ENCODE measurements at regions not wholly inside any gene's neighbourhood (a gene's known extent, or its start where the extent isn't known, plus 50 kb on each side); places are given as distances from the start of the nearest gene placed in this dataset.

DNA sequence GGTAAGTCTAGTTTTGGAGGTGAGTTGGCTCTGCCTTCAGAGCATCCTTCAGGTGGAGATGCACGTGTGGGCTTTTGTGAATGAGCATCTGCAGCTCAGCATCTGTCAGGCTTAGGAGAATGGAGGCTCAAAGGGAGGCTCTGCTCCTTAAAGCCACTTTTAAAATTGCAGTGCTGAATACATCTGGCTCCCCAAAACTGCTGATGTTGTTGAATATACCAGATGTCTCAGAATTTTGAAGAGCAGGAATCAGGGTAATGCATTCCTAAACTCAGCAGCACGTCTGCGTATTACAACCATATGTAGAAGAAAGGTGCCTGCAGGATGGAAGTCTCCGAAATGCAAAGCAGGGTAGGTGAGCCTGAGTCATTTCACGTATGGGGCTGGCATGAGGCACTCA lies 106.5 kb upstream of the EFEMP1 start:
- H3K36me3 Mint-ChIP-seq (ENCODE audit: low read depth) = no peaks in the 10 kb centered on the region
- peaks cover 7% of the 10 kb centered on the region for H3K27me3 Mint-ChIP-seq (ENCODE audit: low read depth)
- no peak overlapping the region for H3K27ac Mint-ChIP-seq (ENCODE audit: unreplicated experiment)
- no peak overlapping the region for H3K4me3 Mint-ChIP-seq
- no peaks in the 10 kb centered on the region for H3K4me1 Mint-ChIP-seq
- H3K9me3 Mint-ChIP-seq = no peaks in the 10 kb centered on the region
- TF ChIP-seq, protein P1, sequence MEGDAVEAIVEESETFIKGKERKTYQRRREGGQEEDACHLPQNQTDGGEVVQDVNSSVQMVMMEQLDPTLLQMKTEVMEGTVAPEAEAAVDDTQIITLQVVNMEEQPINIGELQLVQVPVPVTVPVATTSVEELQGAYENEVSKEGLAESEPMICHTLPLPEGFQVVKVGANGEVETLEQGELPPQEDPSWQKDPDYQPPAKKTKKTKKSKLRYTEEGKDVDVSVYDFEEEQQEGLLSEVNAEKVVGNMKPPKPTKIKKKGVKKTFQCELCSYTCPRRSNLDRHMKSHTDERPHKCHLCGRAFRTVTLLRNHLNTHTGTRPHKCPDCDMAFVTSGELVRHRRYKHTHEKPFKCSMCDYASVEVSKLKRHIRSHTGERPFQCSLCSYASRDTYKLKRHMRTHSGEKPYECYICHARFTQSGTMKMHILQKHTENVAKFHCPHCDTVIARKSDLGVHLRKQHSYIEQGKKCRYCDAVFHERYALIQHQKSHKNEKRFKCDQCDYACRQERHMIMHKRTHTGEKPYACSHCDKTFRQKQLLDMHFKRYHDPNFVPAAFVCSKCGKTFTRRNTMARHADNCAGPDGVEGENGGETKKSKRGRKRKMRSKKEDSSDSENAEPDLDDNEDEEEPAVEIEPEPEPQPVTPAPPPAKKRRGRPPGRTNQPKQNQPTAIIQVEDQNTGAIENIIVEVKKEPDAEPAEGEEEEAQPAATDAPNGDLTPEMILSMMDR (conservative IDR thresholded peaks at IDR 0.05) = no peak
- no peak for DNase-seq (ENCODE audit: low read depth, low spot score)

DNA sequence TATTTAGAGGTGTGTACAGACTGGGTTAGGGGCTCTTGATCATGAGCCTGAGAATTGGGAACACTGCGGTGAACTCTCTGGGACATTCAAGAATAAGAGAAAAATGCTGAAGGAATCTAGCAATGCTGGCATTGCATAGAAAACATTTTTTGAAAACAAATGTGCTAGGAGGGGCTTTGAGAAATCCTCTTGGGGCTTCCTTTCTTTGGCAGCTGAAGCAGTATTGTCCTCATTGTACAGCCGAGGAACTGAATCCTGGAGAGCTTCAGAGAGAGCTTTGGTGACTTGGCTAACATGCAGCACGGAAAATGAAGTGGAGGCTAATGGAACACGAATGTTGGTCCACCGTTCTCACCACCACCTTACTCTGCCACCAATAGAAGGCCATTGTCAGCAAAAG lies 107.3 kb upstream of the EFEMP1 start:
- TF ChIP-seq, protein P1 (conservative IDR thresholded peaks at IDR 0.05) = no peak
- Mint-ChIP-seq H3K4me3 (no peak overlapping the region), H3K36me3 (ENCODE audit: low read depth) (no peaks in the 10 kb centered on the region), H3K9me3 (no peaks in the 10 kb centered on the region), H3K4me1 (no peaks in the 10 kb centered on the region), H3K27me3 (ENCODE audit: low read depth) (peaks cover 7% of the 10 kb centered on the region), H3K27ac (ENCODE audit: unreplicated experiment) (no peak overlapping the region)
- no peak for DNase-seq (ENCODE audit: low read depth, low spot score)

DNA sequence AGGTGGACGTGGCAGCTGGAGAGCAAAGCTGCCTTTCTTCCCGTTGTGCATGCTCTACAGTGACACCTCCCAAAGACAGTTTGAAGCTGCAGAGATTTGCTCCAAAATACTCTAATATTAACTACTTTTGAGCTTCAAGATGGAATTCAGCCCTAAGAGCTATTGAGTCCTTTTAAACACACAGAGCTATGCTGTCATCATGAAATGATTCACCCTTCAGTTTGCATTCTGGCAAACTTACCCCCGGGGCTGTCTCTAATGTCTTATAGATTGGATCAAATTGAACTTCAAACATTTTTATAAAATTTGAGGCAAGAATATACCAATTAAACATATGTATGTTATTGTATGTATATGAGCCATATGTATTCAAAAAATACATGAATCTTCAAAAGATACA lies 110.7 kb upstream of the EFEMP1 start:
- TF ChIP-seq, protein P1 (conservative IDR thresholded peaks at IDR 0.05) = no peak
- H3K27me3 Mint-ChIP-seq (ENCODE audit: low read depth) = peaks cover 7% of the 10 kb centered on the region
- H3K9me3 Mint-ChIP-seq = no peaks in the 10 kb centered on the region
- H3K27ac Mint-ChIP-seq (ENCODE audit: unreplicated experiment) = no peak overlapping the region
- H3K4me1 Mint-ChIP-seq = no peaks in the 10 kb centered on the region
- H3K36me3 Mint-ChIP-seq (ENCODE audit: low read depth) = no peaks in the 10 kb centered on the region
- H3K4me3 Mint-ChIP-seq = no peak overlapping the region
- no peak for DNase-seq (ENCODE audit: low read depth, low spot score)

DNA sequence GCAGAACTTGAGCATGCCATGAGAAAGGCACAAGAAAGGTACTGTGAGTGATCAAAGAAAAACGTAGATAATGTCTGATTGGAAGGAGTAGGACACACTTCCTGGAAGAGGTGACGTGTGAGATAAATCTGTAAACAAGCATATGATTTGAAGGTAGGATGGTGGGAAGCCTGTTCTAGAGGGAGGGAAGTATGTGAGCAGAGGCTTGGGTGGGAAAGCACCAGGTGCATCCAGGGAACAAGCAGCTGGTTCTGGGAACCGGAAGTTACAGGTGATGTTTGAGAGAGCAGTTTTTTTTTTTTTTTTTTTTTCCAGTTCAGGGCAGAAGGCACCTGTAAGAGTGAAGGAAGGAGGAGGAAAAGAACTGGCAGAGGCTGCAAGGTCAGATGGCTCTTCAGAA lies 116.6 kb upstream of the EFEMP1 start:
- DNase-seq (ENCODE audit: low read depth, low spot score) = no peak
- H3K4me3 Mint-ChIP-seq = no peak overlapping the region
- no peaks in the 10 kb centered on the region for H3K36me3 Mint-ChIP-seq (ENCODE audit: low read depth)
- H3K9me3 Mint-ChIP-seq = no peaks in the 10 kb centered on the region
- no peak overlapping the region for H3K27ac Mint-ChIP-seq (ENCODE audit: unreplicated experiment)
- TF ChIP-seq, protein P1 (conservative IDR thresholded peaks at IDR 0.05) = no peak
- H3K27me3 Mint-ChIP-seq (ENCODE audit: low read depth) = peaks cover 2% of the 10 kb centered on the region
- peaks cover under 1% of the 10 kb centered on the region for H3K4me1 Mint-ChIP-seq

DNA sequence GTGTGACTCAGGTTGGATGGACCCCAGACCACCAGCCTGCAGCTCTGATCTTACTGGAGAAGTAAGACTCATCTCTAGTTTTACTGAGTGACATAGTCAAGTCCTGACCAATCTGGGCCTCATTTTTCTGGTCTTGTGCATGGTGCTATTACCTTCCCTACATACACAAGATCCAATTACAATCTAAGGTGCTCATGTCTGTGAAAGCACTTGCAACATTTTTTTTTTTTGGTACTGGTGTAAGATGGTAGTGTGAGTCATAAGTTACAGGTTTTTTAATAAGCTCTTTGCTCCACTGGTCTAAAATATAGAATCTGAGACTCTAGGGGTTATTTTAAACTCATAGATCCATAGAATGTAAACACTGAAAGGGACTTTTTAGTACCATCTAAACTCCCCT lies 117.3 kb upstream of the EFEMP1 start:
- TF ChIP-seq, protein P1 (conservative IDR thresholded peaks at IDR 0.05) = no peak
- DNase-seq (ENCODE audit: low read depth, low spot score) = no peak
- H3K4me1 Mint-ChIP-seq = peaks cover 7% of the 10 kb centered on the region
- peaks cover 2% of the 10 kb centered on the region for H3K27me3 Mint-ChIP-seq (ENCODE audit: low read depth)
- no peaks in the 10 kb centered on the region for H3K9me3 Mint-ChIP-seq
- no peaks in the 10 kb centered on the region for H3K36me3 Mint-ChIP-seq (ENCODE audit: low read depth)
- no peak overlapping the region for H3K4me3 Mint-ChIP-seq
- no peak overlapping the region for H3K27ac Mint-ChIP-seq (ENCODE audit: unreplicated experiment)

DNA sequence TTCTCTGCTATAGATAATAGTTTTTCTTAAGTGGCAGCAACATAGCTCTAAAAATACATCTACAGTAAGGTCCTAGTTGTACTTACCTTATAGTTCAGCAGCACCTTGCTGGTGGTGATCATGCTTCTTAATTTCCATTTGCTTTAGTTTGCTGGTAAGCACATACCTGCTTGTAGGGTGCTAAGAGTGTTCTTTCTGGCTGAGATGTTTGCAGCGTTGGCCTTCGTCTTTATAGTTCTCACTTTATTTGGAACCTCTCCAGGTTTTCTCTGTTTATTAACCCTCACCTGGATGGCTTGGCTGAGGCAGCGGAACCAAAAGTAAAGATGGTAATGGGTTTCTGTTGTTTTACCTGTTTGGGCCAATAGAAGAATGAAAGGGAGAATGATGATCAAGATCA lies 123.6 kb upstream of the EFEMP1 start:
- Mint-ChIP-seq H3K27ac (ENCODE audit: unreplicated experiment) (no peak overlapping the region), H3K27me3 (ENCODE audit: low read depth) (peaks cover 2% of the 10 kb centered on the region), H3K9me3 (no peaks in the 10 kb centered on the region), H3K4me3 (no peak overlapping the region), H3K4me1 (peaks cover 30% of the 10 kb centered on the region), H3K36me3 (ENCODE audit: low read depth) (no peaks in the 10 kb centered on the region)
- DNase-seq (ENCODE audit: low read depth, low spot score) = no peak
- TF ChIP-seq, protein P1 (conservative IDR thresholded peaks at IDR 0.05) = no peak

All from neural crest cell (in vitro differentiated cells).